NOMO-1 treated with DMSO at 0.1 percent for 48 hours (cell line): ENCODE measurements at regions not wholly inside any gene's neighbourhood (a gene's known extent, or its start where the extent isn't known, plus 50 kb on each side); places are given as distances from the start of the nearest gene placed in this dataset.
"Not testable (repeated sequence)": the region's sequence is repeated elsewhere in the genome, so short reads cannot be mapped to it uniquely, and the experiment has no call there.

Experiments
- DNase-seq: peaks from one replicate; lab custom pipeline; 2025; ENCODE audit not compliant: unreplicated experiment; lab: John Stamatoyannopoulos, UW

DNA sequence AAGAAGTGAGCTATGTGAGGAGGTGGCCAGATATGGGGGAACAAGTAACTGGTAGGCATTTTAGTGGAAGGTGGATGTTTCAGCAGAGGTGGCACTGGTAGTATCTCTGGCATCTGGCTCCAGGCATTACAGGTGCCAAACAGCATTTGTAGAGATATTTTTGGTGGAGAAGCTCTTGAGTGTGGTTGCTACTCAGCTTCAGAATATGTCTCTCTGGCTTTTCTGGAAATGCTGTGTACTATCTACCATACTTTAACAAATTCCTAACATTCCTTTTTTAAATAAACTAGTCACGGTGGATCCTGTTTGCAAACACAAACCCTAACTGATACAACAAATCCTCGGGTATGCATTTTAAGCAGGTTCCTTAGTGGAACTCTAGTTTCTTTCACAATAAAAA lies 128.0 kb downstream of the BARX2 start:
- DNase-seq, result no peak

DNA sequence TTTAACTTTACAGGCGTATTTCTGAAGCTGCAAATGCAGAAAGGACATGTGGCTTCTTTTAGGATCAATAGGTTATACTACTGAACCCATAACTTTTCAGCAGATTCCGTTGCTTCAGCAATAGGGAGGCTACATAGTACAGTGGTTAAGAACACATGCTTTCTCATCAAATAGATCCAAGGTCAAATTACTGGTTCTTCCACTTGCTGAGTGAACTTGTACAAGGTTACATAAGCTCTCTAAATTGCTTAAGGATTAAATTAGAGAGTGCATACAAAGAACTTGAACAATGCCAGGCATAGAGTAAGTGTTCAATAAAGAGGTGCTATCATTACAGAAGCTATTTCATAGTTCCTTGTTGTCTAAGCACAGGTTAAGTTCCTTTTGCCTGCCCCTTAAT lies 129.6 kb downstream of the BARX2 start:
- no peak for DNase-seq

DNA sequence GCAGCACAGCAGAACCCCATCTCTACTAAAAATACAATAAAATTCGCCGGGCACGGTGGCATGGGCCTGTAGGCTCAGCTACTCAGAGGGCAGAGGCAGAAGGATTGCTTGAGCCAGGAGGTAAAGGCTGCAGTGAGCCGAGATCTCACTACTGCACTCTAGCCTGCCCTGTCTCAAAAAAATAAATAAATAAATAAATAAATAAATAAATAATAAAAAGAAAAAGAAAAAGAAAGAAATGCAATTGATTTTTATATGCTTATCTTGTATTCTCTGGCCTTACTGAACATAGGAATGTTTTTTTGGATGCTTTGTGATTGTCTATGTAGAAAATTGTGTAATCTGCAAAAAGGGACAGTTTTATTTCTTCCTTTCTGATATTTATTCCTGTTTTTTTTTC lies 132.5 kb downstream of the BARX2 start:
- DNase-seq, result no peak

DNA sequence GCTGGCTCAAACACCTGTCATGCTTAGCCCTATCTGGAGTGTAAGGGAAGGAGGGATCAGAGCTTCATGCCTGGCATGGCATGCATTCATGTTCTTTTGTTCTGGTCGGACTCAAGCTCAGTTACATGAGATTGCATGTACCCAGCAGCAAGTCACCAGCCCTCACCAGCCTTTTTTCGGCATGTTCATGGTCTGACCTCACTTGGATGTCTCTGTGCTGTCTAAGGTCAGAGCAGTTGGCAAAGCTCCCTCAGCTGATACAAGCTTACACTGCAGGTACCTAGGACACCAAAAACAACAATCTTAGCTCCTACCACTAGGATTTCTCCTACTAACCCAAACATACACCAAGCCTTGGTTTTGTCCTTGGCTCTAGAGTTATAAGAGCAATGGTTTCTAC lies 152.6 kb downstream of the BARX2 start:
- no peak for DNase-seq

DNA sequence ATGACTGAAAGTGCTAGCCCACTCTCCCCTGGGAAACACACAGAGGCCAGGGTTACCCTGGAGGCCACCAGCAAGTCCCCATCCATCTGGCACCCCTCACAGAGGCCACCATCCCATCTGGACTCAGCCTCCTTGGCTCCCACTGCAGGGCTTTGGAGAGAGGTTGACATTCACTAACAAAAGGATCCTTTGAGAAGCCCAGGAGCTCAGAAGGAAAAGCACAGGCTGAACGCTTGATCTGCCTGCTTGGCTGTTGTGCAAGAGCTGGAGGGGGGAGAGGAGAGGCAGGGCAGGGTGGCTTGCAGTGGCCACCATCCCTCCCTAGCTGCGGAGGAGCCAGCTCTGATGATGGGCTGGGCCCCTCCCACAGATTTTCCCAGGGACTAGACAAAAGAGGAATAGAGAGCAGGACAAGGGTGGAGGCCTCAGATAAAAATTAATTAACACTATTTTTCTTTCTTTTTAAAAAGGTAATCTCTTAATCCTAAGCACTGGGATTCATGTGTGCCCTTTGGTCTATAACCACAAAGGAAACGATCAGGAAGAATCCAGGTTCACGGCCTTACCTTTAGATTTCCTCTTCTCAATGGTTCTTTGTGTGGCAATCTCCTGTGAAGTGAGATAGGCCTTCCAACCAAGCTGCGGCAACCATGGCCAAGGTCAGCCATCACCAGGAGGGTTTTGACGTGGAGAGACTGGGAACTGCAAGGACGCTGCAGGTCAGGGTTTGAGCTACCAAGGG lies 154.7 kb downstream of the BARX2 start:
- no peak for DNase-seq

DNA sequence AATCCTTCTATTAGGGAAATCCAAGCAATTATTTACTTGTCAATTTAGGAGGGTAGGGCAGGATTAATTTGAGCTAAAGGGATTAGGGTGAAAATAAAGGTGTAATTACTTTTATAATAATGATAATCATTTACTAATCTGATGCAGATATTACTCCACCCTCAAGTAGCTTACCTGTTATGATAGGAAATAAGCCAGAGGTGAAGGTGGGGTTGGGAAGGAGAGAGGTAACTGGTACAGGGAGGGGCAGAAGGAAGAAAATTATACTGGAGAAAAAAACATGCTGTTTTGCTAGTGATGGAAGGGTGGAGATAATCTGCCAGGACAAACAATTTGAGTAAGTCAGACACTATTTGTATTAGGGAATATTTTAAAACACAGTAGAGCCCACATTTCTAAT lies 157.7 kb downstream of the BARX2 start:
- DNase-seq, result no peak

DNA sequence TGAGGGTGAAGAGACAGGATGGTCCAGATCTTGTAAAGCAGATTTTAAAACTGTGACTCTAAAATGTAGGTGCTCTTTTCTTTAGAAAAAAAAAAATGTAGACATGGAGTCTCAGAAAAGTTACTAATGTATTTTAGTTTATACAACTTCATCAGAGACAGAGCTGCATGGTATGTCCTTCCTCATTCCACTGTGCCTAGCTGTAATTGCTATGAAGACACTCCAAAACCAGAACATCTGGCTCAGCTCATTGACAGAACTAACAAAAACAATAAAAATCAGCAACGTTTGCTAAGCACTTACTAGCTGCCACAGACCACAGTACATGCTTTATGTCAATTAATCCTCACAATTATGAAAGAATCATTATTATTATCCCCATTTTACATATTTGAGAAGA lies 160.7 kb downstream of the BARX2 start:
- DNase-seq, result no peak

DNA sequence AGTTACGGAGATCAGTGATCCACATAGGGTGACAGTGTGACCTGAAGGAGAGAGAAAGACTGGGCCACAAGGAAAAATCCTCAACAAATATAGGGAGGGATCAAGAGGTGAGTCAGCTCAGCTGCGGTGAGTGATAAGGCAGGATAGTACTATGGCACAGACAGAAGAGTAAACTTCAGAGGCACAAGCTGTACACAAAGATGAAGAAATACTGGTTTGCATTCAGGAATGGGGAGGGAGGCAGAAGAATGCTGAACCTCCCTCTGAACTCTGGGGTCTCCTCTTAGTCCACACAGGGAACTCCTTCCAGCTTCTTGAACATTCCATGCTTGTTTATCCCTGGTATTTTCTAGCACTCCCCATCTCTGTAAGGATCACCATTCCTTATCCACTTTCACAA lies 162.7 kb downstream of the BARX2 start:
- DNase-seq, result no peak

DNA sequence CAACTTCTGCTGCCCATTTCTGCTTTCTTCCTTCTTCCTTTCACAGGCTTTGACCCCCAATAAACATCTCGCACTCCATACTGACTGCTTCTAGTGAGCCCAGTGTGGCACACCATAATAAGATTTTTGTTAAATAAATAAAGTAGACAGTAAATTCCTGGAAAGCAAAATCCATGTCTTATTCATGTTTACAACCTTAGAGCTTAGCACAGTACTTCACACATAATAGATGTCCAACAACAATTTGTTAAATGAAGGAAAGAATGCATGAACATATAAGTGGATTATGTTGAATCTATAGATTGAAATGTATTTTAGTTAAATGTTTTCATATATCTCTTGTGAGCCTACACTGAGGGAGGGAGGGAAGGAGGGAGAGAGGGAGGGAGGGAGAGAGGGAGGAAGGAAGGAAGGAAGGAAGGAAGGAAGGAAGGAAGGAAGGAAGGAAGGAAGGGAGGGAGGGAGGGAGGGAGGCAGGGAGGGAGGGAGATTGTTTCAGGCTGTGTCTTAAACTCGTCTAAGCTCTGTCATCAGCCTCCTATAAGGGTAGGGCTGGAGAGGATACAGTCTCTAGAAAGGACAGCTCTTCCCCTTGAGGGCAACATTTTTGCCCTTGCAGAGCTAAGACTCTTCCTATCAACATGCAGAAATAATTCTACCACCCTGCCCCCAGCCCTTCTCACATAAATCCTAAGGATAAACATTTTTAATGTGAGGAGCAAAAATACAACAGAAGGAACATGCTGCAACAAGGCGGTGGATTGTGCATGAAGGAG lies 168.1 kb downstream of the BARX2 start:
- no peak for DNase-seq

DNA sequence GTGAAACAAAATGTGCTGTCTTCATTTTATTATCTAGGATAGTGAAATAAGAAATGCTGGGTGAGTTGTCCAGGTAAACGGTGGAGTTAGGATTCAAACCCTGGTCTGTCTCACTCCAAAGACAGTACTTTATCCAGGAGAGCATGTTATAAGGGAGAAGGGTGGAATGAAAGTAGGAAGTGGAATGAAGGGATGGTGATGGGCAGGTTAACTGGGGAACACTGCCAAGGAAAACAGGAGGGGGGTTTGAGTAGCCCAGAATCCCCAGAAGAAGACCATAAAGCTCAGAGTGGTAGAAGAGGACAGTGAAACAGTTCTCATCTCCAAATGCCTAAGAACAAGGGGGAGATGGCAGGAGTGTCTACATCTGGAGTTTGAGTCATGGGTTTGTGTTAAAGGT lies 169.0 kb downstream of the BARX2 start:
- no peak for DNase-seq

DNA sequence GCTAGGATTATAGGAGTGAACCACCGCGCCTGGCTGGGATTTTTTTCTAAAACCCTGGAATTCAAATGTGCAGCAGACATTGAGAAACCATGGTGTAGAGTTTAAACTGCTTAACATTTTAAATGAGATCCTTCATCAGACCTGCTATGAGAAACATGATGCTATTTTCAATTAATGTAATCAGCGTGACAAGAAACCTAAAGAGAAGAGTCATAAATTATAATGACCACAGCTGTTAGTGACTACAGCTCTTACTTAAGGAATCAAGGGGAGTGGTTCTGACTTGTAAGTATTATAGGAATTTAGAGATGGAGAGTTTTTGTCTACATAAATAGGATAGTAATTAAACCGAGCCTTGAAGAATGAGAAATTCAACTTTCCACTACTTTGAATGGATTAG lies 170.6 kb downstream of the BARX2 start:
- no peak for DNase-seq

DNA sequence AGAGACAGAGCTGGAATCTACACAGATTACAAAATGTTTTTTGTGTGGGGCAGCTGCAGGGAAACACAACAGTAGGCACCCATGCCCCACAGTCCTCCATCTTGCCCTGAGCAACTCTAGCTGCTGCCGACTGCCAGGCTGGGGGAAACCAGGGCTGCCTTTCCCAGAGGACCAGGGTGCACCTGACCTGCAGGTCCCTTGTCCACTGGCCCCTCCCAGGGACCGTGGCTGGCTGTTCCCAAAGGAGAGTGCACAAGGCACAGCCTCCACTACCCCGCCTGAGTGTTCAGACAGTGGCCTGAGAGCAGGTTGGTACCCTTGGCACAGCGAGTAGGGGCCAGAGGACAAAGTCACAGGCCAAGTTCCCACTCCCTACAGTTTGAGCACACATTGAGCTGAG lies 181.8 kb downstream of the BARX2 start:
- no peak for DNase-seq

DNA sequence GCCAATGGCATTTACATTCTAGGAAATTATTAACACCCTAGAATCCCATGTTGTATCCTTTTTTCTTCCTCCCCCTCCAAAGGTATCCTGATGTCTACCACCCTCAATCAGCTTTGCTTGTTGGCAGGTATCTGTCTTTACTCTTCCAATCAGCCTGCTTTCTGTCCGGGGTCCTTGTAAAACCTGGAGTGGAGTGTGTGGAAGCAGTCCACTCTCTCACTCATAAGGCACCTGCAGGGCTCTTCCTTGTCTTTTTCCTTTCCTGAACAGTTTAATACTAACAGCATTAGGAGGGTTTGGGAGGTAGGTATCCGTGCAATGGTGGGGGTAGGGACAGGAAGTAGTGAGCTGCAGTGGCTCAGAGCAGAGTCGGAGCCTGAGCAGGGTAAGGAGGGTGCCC lies 193.4 kb downstream of the BARX2 start:
- DNase-seq, result no peak

DNA sequence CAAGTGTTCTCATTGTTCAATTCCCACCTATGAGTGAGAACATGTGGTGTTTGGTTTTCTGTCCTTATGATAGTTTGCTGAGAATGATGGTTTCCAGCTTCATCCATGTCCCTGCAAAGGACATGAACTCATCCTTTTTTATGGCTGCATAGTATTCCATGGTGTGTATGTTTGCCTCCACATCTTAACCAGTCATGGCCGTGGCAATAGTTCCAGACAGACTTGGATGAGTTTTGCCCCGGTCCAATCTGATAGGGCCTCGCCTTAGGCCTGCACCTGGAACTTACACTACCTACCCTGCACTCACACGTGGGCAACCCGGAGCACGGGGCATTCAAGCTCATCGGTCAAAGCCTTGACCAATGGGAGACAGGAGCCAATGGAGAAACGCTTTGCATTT lies 197.0 kb downstream of the BARX2 start:
- not testable (repeated sequence) for DNase-seq

DNA sequence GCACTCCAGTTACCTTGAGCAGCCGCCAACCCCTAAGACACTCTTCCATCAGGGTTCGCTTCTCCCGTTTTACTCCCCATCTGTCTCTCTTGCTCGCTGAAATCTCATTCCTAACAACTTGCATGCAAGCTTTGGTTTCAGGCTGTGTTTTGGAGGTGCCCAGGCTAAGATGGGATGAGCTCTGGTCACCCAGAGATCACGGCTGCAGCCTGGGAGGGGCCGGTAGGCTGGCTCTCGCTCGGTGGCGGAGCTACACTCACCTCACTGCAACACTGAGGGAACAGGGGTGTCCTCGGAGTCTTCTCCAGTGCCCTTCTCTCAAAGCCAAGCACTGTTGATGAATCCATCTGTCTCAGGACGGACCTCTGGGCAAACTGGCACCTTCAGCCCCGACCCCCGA lies 197.5 kb downstream of the BARX2 start:
- DNase-seq, result no peak

DNA sequence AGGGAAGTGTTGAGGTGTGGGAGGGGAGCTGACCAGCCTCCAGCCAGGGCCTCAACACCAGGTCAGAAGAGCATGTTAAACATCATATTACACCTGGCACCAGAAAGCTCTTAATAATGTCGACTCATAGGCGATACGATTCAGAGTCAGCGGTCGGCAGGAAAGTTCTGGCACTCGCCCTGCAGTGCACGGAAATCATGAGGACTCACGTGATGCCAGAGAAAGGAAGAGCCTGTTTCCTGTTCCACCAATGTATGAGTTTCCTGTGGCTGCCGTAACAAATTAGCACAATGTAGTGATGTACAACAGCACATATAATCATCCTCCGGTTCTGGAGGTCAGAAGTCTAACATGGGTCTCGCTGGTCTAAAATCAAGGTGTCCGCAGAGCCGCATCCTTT lies 198.8 kb downstream of the BARX2 start:
- DNase-seq, result no peak

DNA sequence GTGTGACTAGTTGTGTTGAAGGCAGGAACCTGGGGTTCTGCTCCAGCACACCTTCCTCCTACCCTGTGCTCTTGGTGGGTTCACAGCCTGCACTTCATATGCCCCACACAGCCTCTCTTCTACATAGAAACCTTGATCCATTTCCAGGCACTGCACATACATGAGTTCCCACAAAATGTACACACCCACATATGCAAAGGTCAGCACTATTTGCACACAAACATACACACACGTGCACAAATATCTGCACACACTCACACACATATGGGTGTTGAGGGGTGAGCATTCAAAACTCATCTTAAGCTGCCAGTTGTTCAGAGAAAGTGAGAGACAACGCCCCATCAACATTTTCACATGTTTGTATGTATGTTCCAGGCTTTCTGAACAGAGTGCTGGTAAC lies 201.0 kb downstream of the BARX2 start:
- DNase-seq, result no peak

DNA sequence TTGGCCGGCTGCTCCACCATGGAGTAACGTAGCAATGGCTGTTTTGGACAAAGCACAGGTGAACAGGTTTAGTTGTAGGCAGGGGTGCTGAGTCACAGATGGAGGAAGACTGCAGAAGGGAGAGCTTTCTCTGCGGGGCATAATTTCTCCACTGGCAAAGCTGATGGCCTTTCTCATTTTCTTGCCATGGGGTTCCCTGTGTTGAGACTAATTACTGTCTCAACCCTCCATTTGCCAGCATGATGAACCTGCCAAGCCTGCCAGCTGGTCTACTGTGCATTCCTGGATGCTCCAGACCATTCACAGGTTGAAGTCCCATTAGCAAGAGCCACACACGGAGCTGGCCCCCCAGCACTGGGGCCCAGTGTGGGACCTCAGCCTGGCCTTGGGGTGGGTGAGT lies 202.4 kb downstream of the BARX2 start:
- DNase-seq, result no peak

DNA sequence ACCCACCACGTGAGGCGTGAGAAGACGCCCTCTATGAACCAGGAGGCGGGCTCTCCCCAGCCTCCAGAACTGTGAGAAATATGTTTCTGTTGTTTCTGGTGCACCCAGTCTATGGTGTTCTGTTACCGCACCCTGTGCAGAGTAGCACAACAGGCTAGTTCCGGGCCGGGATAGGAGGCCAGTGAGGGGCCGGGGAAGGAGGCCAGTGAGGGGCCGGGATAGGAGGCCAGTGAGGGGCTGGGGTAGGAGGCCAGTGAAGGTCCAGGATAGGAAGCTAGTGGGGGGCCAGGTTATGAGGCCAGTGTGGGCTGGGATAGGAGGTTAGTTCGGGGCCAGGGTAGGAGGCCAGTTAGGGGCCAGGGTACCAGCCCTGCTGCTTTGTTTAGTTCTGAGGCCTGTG lies 204.6 kb downstream of the BARX2 start:
- no peak for DNase-seq

DNA sequence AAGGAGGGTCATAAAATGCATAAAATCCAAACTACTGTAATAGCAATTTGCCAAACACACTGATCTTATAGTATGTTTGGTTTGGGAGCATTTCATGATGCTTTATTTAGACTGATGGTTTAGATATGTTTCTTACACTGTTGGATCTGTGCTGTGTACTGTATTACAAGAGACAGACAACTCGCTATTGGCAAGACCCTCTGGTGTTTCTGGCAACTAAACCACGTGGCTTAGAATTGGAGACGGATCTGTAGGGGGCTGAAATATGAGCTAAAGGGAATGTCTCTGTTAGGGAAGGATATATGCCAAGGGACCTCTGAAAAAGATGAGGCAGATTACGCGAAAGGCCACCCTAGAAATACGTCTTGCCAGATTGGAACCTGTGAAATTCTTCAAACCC lies 208.7 kb downstream of the BARX2 start:
- DNase-seq, result no peak

DNA sequence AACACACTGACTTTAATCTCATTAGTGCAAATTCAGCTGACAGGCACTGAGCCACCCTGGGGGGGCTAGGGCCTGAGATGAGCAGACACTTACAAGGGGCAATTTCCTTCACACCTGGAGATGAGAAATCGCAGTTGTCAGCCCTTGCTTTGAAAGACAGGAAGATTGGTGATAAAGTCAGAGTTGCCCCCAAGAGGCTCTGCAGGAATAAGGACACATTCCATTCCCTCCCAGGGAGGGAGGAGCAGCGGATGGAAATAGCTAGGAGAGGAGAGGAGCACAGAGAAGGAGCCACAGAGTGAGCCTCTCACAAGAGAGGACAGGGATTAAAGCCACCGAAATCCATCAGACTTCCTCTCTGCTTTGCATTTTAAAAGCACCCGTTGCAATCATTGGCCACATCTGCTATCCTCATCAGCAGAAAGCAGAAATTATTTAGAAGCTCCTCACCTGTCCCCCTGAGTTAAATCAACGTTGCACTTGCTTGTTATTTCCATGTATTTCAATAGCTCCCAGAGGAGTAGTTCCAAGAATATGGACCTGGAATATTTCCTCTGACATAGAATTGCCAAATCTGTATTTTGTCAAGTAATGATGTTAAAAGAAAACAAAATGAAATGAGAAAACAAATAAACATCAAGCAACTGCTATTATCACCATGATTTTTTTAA lies 213.7 kb downstream of the BARX2 start:
- DNase-seq, result no peak

DNA sequence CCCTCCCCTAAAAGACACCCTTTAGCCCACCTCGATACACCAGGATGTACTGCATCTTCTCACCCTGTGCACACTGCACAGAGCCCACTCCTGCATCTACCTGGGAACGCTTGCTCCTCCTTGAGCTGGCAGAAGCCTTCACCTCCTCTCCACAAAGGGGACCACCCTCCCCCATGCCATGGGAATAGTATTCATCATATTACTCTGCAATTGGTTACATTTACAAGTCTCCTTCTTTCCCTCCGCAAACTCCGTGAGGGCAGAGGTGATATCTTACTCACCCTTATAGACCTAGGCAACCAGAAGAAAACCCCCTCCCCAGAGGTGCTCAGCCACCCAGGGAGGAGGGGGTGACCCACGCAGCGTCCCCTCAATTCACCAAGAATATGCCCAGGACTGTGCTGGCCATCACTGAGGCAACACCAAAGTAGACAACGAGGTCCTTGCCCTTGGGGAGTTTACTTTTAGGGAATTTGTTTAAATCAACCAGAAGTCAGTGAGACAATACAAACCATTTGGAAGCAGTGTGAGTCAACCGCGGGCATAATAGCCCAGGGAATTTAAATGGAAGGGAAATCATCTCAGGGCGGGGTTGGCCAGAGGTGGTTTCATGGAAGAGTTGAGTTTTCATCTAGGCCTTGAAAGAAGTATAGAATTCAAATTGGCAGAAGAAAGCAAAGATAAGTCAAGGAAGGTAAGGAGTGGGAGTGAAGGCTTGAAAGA lies 214.5 kb downstream of the BARX2 start:
- DNase-seq, result no peak
